CD14-positive monocyte (primary cell): ENCODE measurements at regions not wholly inside any gene's neighbourhood (a gene's known extent, or its start where the extent isn't known, plus 50 kb on each side); places are given as distances from the start of the nearest gene placed in this dataset.

Experiments used
- DNase-seq, 3 donors: peaks; one replicate each; pipeline ENCODE4 v3.0.0-alpha.2; 2011 to 2022
- H2AFZ ChIP-seq: 2 replicates; pipeline ENCODE4 v1.6.0; 2012; ENCODE audit warnings: mild to moderate bottlenecking, low read depth, low read length, inconsistent platforms; ENCODE audit not compliant: insufficient read depth, poor library complexity, severe bottlenecking
- H3K27ac ChIP-seq, 2 donors: 1 replicate in 1 of 2; 2 replicates in 1 of 2; pipeline ENCODE4 v1.5.1; 2012 to 2013; ENCODE audit warnings: low read length in 2 of 2, control low read depth in 1 of 2, inconsistent platforms in 1 of 2, low read depth in 1 of 2, mild to moderate bottlenecking in 1 of 2
- H3K27me3 ChIP-seq, 2 donors: one replicate each; pipeline versions ENCODE4 v1.6.0 to v1.6.1; 2011 to 2013; ENCODE audit warnings: low read length in 2 of 2; ENCODE audit not compliant: control insufficient read depth in 2 of 2, insufficient read depth in 2 of 2
- H3K36me3 ChIP-seq, 2 donors: replicated peaks in 1 of 2; 1 replicate in 1 of 2; 2 replicates in 1 of 2; pipeline versions ENCODE4 v1.5.1 to v1.6.1; 2012 to 2013; ENCODE audit warnings: low read length in 2 of 2, control low read depth in 1 of 2, inconsistent platforms in 1 of 2, mild to moderate bottlenecking in 1 of 2; ENCODE audit not compliant: insufficient read depth in 2 of 2, control insufficient read depth in 1 of 2
- H3K4me1 ChIP-seq, 2 donors: 1 replicate in 1 of 2; 2 replicates in 1 of 2; pipeline versions ENCODE4 v1.5.1 to v1.6.1; 2012 to 2013; ENCODE audit warnings: low read length in 2 of 2, control low read depth in 1 of 2, inconsistent platforms in 1 of 2, mild to moderate bottlenecking in 1 of 2, moderate library complexity in 1 of 2; ENCODE audit not compliant: insufficient read depth in 2 of 2, control insufficient read depth in 1 of 2
- H3K4me2 ChIP-seq: replicated peaks from 2 replicates; pipeline ENCODE3; 2012; ENCODE audit warnings: low read length, moderate library complexity, mild to moderate bottlenecking; ENCODE audit not compliant: poor library complexity, severe bottlenecking; ENCODE audit errors: extremely low read depth
- H3K4me3 ChIP-seq, 3 experiments: fragments of 200-600 bp in 1 of 3; sonication (generic) in 1 of 3; replicated peaks in 1 of 3; 1 replicate in 2 of 3; 2 replicates in 1 of 3; pipeline ENCODE4 v1.5.1; 2011 to 2013; ENCODE audit warnings: low read length in 3 of 3, mild to moderate bottlenecking in 3 of 3, control low read depth in 2 of 3, low read depth in 2 of 3, inconsistent platforms in 1 of 3, moderate library complexity in 1 of 3
- H3K79me2 ChIP-seq: 2 replicates; pipeline ENCODE4 v1.6.0; 2012; ENCODE audit warnings: mild to moderate bottlenecking, control low read depth, inconsistent platforms, low read length, moderate library complexity; ENCODE audit not compliant: insufficient read depth
- H3K9ac ChIP-seq: 2 replicates; pipeline ENCODE4 v1.6.0; 2017; ENCODE audit warnings: low read length, mild to moderate bottlenecking; ENCODE audit not compliant: insufficient read depth, poor library complexity, severe bottlenecking
- H3K9me3 ChIP-seq, 2 donors: replicated peaks in 1 of 2; 1 replicate in 1 of 2; 2 replicates in 1 of 2; pipeline versions ENCODE4 v1.5.1 to v1.6.1; 2012 to 2013; ENCODE audit warnings: low read length in 2 of 2, control low read depth in 1 of 2; ENCODE audit not compliant: control insufficient read depth in 1 of 2, insufficient read depth in 1 of 2
- H4K20me1 ChIP-seq: 2 replicates; pipeline ENCODE4 v1.6.0; 2012; ENCODE audit warnings: mild to moderate bottlenecking, low read length, control low read depth, moderate library complexity; ENCODE audit not compliant: insufficient read depth
- H3K27ac Mint-ChIP-seq, 7 donors: one replicate each; pipeline ENCODE4 v1.8.0; 2020; ENCODE audit warnings: mild to moderate bottlenecking in 7 of 7, mixed read lengths in 7 of 7, moderate library complexity in 6 of 7, inconsistent platforms in 2 of 7
- H3K27me3 Mint-ChIP-seq, 3 donors: one replicate each; pipeline ENCODE4 v1.8.0; 2021 to 2022; ENCODE audit warnings: low read depth in 3 of 3, mild to moderate bottlenecking in 3 of 3, mixed read lengths in 3 of 3, moderate library complexity in 3 of 3, inconsistent platforms in 1 of 3
- H3K36me3 Mint-ChIP-seq, 2 donors: one replicate each; pipeline ENCODE4 v1.8.0; 2020; ENCODE audit warnings: mixed read lengths in 2 of 2, inconsistent platforms in 1 of 2, mild to moderate bottlenecking in 1 of 2
- H3K4me1 Mint-ChIP-seq: one replicate; pipeline ENCODE4 v1.8.0; 2020; ENCODE audit warnings: mild to moderate bottlenecking, mixed read lengths
- H3K4me3 Mint-ChIP-seq, 2 donors: one replicate each; pipeline ENCODE4 v1.8.0; 2020; ENCODE audit warnings: mild to moderate bottlenecking in 2 of 2, mixed read lengths in 2 of 2, moderate library complexity in 1 of 2
- H3K9me3 Mint-ChIP-seq, 7 donors: one replicate each; pipeline ENCODE4 v1.8.0; 2020 to 2022; ENCODE audit warnings: mixed read lengths in 7 of 7, mild to moderate bottlenecking in 6 of 7, moderate library complexity in 6 of 7, inconsistent platforms in 2 of 7
- WGBS: methylation state at CpG from one replicate; pipeline ENCODE4 v1.1.5; 2013; ENCODE audit warnings: missing lambda C conversion rate; ENCODE audit not compliant: insufficient coverage; 5-methylcytosine and 5-hydroxymethylcytosine counted together
- intact Hi-C, 2 donors: fragments of 100-400 bp; cut with micrococcal nuclease; formaldehyde crosslinking; loops; one replicate each; pipeline versions ENCODE4 v1.15.0 to v1.15.1; 2023
- TF ChIP-seq, protein P1 (sequence below): fragments of 200-600 bp; IDR thresholded peaks from one replicate; pipeline ENCODE4 v1.8.0; 2022; ENCODE audit warnings: antibody characterized with exemption, mild to moderate bottlenecking

DNA sequence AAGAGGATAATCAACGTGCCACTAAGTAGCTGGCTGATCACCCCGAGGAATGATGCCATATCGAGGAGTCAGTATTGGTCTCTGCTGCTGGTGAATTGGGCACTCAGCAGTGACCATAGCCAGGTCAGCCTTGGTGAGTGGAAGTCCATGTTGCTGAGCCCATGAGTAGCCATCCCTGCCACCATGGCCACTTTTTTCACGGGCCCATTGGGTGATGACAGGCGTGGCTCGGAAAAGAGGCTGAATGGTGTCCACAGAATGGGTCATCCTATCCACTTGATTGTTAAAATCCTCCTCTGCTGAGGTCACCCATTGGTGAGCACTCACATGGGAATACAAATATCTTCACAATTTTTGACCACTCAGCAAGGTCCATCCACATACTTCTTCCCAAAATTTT is 114.4 kb downstream of the UBE2NL start:
- intact Hi-C loops: no loop called here
- Mint-ChIP-seq H3K36me3 (no peaks in the 10 kb centered on the region), H3K27me3 (peaks cover 0 to 1% (median 1%) of the 10 kb centered on the region in 3 donors), H3K4me1 (no peaks in the 10 kb centered on the region), H3K9me3 (peaks cover 0 to 6% (median 0%) of the 10 kb centered on the region in 7 donors), H3K27ac (no peak overlapping the region), H3K4me3 (no peak overlapping the region)
- no peak overlapping the region for H3K9ac ChIP-seq
- H4K20me1 ChIP-seq: no peaks in the 10 kb centered on the region
- TF ChIP-seq, protein P1, sequence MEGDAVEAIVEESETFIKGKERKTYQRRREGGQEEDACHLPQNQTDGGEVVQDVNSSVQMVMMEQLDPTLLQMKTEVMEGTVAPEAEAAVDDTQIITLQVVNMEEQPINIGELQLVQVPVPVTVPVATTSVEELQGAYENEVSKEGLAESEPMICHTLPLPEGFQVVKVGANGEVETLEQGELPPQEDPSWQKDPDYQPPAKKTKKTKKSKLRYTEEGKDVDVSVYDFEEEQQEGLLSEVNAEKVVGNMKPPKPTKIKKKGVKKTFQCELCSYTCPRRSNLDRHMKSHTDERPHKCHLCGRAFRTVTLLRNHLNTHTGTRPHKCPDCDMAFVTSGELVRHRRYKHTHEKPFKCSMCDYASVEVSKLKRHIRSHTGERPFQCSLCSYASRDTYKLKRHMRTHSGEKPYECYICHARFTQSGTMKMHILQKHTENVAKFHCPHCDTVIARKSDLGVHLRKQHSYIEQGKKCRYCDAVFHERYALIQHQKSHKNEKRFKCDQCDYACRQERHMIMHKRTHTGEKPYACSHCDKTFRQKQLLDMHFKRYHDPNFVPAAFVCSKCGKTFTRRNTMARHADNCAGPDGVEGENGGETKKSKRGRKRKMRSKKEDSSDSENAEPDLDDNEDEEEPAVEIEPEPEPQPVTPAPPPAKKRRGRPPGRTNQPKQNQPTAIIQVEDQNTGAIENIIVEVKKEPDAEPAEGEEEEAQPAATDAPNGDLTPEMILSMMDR: no peak
- 100% methylated on average over 1 of the region's 6 CpGs for WGBS
- H2AFZ ChIP-seq: no peak overlapping the region
- peaks cover 0 to 7% of the 10 kb centered on the region in 2 donors for H3K9me3 ChIP-seq
- no peak overlapping the region for H3K4me2 ChIP-seq
- H3K4me1 ChIP-seq: no peaks in the 10 kb centered on the region
- H3K36me3 ChIP-seq: no peaks in the 10 kb centered on the region
- H3K27me3 ChIP-seq: no peaks in the 10 kb centered on the region
- DNase-seq: no peak
- H3K4me3 ChIP-seq: no peak overlapping the region
- no peaks in the 10 kb centered on the region for H3K79me2 ChIP-seq
- H3K27ac ChIP-seq: no peak overlapping the region

DNA sequence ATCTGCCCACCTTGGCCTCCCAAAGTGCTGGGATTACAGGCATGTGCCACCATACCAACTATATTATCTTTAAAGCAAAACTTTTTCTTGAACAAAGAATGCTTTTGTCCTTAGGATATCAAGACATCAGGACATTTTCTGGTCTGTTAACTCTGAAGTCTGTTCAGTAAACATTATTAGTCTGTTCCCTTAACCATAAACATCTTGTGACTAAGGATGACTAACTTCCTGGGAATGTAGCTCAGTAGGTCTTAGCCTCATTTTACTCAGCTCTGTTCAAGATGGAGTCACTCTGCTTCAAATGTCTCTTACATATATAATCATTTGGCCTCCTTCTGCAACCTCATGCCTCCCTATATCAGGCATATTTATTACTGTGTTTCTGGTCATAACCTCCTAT is 122.9 kb downstream of the UBE2NL start:
- Histone ChIP-seq H3K9me3 (peaks cover 6 to 7% of the 10 kb centered on the region in 2 donors), H3K36me3 (no peaks in the 10 kb centered on the region), H2AFZ (no peak overlapping the region), H3K27ac (no peak overlapping the region), H3K4me3 (no peak overlapping the region), H3K4me2 (no peak overlapping the region), H3K4me1 (no peaks in the 10 kb centered on the region), H3K79me2 (no peaks in the 10 kb centered on the region), H4K20me1 (no peaks in the 10 kb centered on the region), H3K27me3 (no peaks in the 10 kb centered on the region), H3K9ac (no peak overlapping the region)
- TF ChIP-seq, protein P1: no peak
- H3K4me3 Mint-ChIP-seq: no peak overlapping the region
- no peak overlapping the region for H3K27ac Mint-ChIP-seq
- H3K27me3 Mint-ChIP-seq: peaks cover 0 to 1% (median 0%) of the 10 kb centered on the region in 3 donors
- intact Hi-C loops: no loop called here
- no peaks in the 10 kb centered on the region for H3K4me1 Mint-ChIP-seq
- no peak for DNase-seq
- no peaks in the 10 kb centered on the region for H3K36me3 Mint-ChIP-seq
- peaks cover 0 to 3% (median 0%) of the 10 kb centered on the region in 7 donors for H3K9me3 Mint-ChIP-seq
